ENCODE measurements at regions not wholly inside any gene's neighbourhood (a gene's known extent, or its start where the extent isn't known, plus 50 kb on each side); places are given as distances from the start of the nearest gene placed in this dataset.

- no peaks in the 10 kb centered on the region for H3K9me3 ChIP-seq (ENCODE audit: control insufficient read depth, low read length)
- H3K27ac ChIP-seq: no peak overlapping the region
- no peaks in the 10 kb centered on the region for H3K79me2 ChIP-seq
- H3K36me3 ChIP-seq (ENCODE audit: control insufficient read depth, insufficient read depth, low read length): no peaks in the 10 kb centered on the region
- H3K4me1 ChIP-seq: no peaks in the 10 kb centered on the region
- no peak overlapping the region for H3K4me3 ChIP-seq (ENCODE audit: low read depth, low read length)
- H3K27me3 ChIP-seq (ENCODE audit: control insufficient read depth, insufficient read depth, low read length): no peaks in the 10 kb centered on the region
- H2AFZ ChIP-seq: no peak overlapping the region
- no peak overlapping the region for H3K4me2 ChIP-seq (ENCODE audit: low read length)
- no peak for TF ChIP-seq CTCF (IDR thresholded peaks at IDR 0.05)
- H3K9ac ChIP-seq: no peak overlapping the region
Measured at GRCh38 chr5:25991639-25992038, 1046.7 kb downstream of the CDH9 start.

GRCh38 chr5:25990771-25991170, 1047.6 kb downstream of the CDH9 start:
- H3K4me1 ChIP-seq: no peaks in the 10 kb centered on the region
- TF ChIP-seq CTCF (IDR thresholded peaks at IDR 0.05): no peak

GRCh38 chr5:25979086-25979485, 1059.3 kb downstream of the CDH9 start:
- Histone ChIP-seq H3K4me2 (ENCODE audit: low read length) (no peak overlapping the region), H3K79me2 (no peaks in the 10 kb centered on the region), H3K4me3 (ENCODE audit: low read depth, low read length) (no peak overlapping the region), H3K4me1 (no peaks in the 10 kb centered on the region), H3K36me3 (ENCODE audit: control insufficient read depth, insufficient read depth, low read length) (no peaks in the 10 kb centered on the region), H3K9ac (no peak overlapping the region), H3K27ac (no peak overlapping the region), H2AFZ (no peak overlapping the region), H3K27me3 (ENCODE audit: control insufficient read depth, insufficient read depth, low read length) (no peaks in the 10 kb centered on the region), H3K9me3 (ENCODE audit: control insufficient read depth, low read length) (no peaks in the 10 kb centered on the region)
- no peak for TF ChIP-seq CTCF (IDR thresholded peaks at IDR 0.05)

More at GRCh38 chr5:25990771-25991170, 1047.6 kb downstream of the CDH9 start:
- Histone ChIP-seq H3K27ac (no peak overlapping the region), H3K36me3 (ENCODE audit: control insufficient read depth, insufficient read depth, low read length) (no peaks in the 10 kb centered on the region), H2AFZ (no peak overlapping the region), H3K9ac (no peak overlapping the region), H3K4me3 (ENCODE audit: low read depth, low read length) (no peak overlapping the region), H3K27me3 (ENCODE audit: control insufficient read depth, insufficient read depth, low read length) (no peaks in the 10 kb centered on the region), H3K4me2 (ENCODE audit: low read length) (no peak overlapping the region), H3K9me3 (ENCODE audit: control insufficient read depth, low read length) (no peaks in the 10 kb centered on the region), H3K79me2 (no peaks in the 10 kb centered on the region)

GRCh38 chr5:25975885-25976284, 1062.5 kb downstream of the CDH9 start:
- Histone ChIP-seq H3K9me3 (ENCODE audit: control insufficient read depth, low read length) (no peaks in the 10 kb centered on the region), H3K27ac (no peak overlapping the region), H3K4me1 (no peaks in the 10 kb centered on the region), H3K4me3 (ENCODE audit: low read depth, low read length) (no peak overlapping the region), H3K9ac (no peak overlapping the region), H3K36me3 (ENCODE audit: control insufficient read depth, insufficient read depth, low read length) (no peaks in the 10 kb centered on the region), H3K4me2 (ENCODE audit: low read length) (no peak overlapping the region), H2AFZ (no peak overlapping the region), H3K27me3 (ENCODE audit: control insufficient read depth, insufficient read depth, low read length) (no peaks in the 10 kb centered on the region), H3K79me2 (no peaks in the 10 kb centered on the region)
- TF ChIP-seq CTCF (IDR thresholded peaks at IDR 0.05): no peak

GRCh38 chr5:25974451-25974850, 1063.9 kb downstream of the CDH9 start:
- no peak overlapping the region for H3K9ac ChIP-seq
- no peak overlapping the region for H3K4me2 ChIP-seq (ENCODE audit: low read length)
- no peak overlapping the region for H2AFZ ChIP-seq
- H3K36me3 ChIP-seq (ENCODE audit: control insufficient read depth, insufficient read depth, low read length): no peaks in the 10 kb centered on the region
- no peaks in the 10 kb centered on the region for H3K4me1 ChIP-seq
- H3K27ac ChIP-seq: no peak overlapping the region
- H3K9me3 ChIP-seq (ENCODE audit: control insufficient read depth, low read length): no peaks in the 10 kb centered on the region
- no peak overlapping the region for H3K4me3 ChIP-seq (ENCODE audit: low read depth, low read length)
- no peak for TF ChIP-seq CTCF (IDR thresholded peaks at IDR 0.05)
- H3K27me3 ChIP-seq (ENCODE audit: control insufficient read depth, insufficient read depth, low read length): no peaks in the 10 kb centered on the region
- no peaks in the 10 kb centered on the region for H3K79me2 ChIP-seq

Data from parathyroid adenoma (tissue), 2 donors.